ENCODE measurements at regions not wholly inside any gene's neighbourhood (a gene's known extent, or its start where the extent isn't known, plus 50 kb on each side); places are given as distances from the start of the nearest gene placed in this dataset.

- no peak overlapping the region for H3K27ac ChIP-seq
- TF ChIP-seq ZFX (IDR thresholded peaks at IDR 0.05; ENCODE audit: borderline replicate concordance) (no peak), CTCF (IDR thresholded peaks at IDR 0.05) (no peak)
Observed at GRCh38 chr10:21019436-21019835, 122.3 kb upstream of the NEBL start.

- no peak for TF ChIP-seq ZFX (IDR thresholded peaks at IDR 0.05; ENCODE audit: borderline replicate concordance)
- 0 out of 2 replicates have a peak, but pooled peaks have one; percentile 14 for TF ChIP-seq CTCF (IDR thresholded peaks at IDR 0.05)
- no peak overlapping the region for H3K27ac ChIP-seq
Observed at GRCh38 chr10:21015851-21016250, 118.7 kb upstream of the NEBL start.

- no peak for TF ChIP-seq CTCF (IDR thresholded peaks at IDR 0.05)
- no peak for TF ChIP-seq ZFX (IDR thresholded peaks at IDR 0.05; ENCODE audit: borderline replicate concordance)
- H3K27ac ChIP-seq = no peak overlapping the region
Observed at GRCh38 chr10:21014141-21014540, 117.0 kb upstream of the NEBL start.

- no peak overlapping the region for H3K27ac ChIP-seq
- no peak for TF ChIP-seq CTCF (IDR thresholded peaks at IDR 0.05)
Observed at GRCh38 chr10:21011433-21012018, 114.4 kb upstream of the NEBL start.

- TF ChIP-seq ZFX (IDR thresholded peaks at IDR 0.05; ENCODE audit: borderline replicate concordance) = no peak
- TF ChIP-seq CTCF (IDR thresholded peaks at IDR 0.05) = no peak
- no peak overlapping the region for H3K27ac ChIP-seq
Observed at GRCh38 chr10:21010615-21011014, 113.5 kb upstream of the NEBL start.

- H3K27ac ChIP-seq = no peak overlapping the region
Observed at GRCh38 chr10:21003240-21003822, 106.2 kb upstream of the NEBL start.

More at GRCh38 chr10:21003240-21003822, 106.2 kb upstream of the NEBL start:
- no peak for TF ChIP-seq CTCF (IDR thresholded peaks at IDR 0.05)
- TF ChIP-seq ZFX (IDR thresholded peaks at IDR 0.05; ENCODE audit: borderline replicate concordance) = no peak
